ENCODE measurements at regions not wholly inside any gene's neighbourhood (a gene's known extent, or its start where the extent isn't known, plus 50 kb on each side); places are given as distances from the start of the nearest gene placed in this dataset.

- H3K18ac ChIP-seq (ENCODE audit: low read length), result no peak overlapping the region
- DNase-seq, result peak; percentile 7
- no peak overlapping the region for H3K4ac ChIP-seq (ENCODE audit: low read depth, low read length)
- no peak overlapping the region for H2BK5ac ChIP-seq (ENCODE audit: low read length)
- no CpG with 5 or more reads among the region's 10 CpGs for WGBS (ENCODE audit: extremely low coverage, insufficient coverage, low lambda C conversion rate)
- no peak overlapping the region for H3K9ac ChIP-seq (ENCODE audit: low read length)
- no peak overlapping the region for H2BK15ac ChIP-seq (replicated peaks; ENCODE audit: low read depth)
- H2AK5ac ChIP-seq (ENCODE audit: low read length), result no peak overlapping the region
- H3K36me3 ChIP-seq (ENCODE audit: control insufficient read depth, insufficient read depth, low read length), result no peaks in the 10 kb centered on the region
- H3K27me3 ChIP-seq (ENCODE audit: insufficient read depth, low read length, poor library complexity), result no peaks in the 10 kb centered on the region
- H3K79me2 ChIP-seq (ENCODE audit: control insufficient read depth, insufficient read depth, low read length), result no peaks in the 10 kb centered on the region
- H3K4me3 ChIP-seq (ENCODE audit: low read length), result no peak overlapping the region
- no peak overlapping the region for H3K27ac ChIP-seq (ENCODE audit: low read depth, low read length)
- H3K79me1 ChIP-seq (ENCODE audit: low read length), result no peaks in the 10 kb centered on the region
- H3K56ac ChIP-seq (ENCODE audit: low read length), result no peak overlapping the region
- H3K4me1 ChIP-seq (ENCODE audit: control insufficient read depth, low read depth, low read length), result no peaks in the 10 kb centered on the region
- H3K23ac ChIP-seq (ENCODE audit: low read length), result no peak overlapping the region
- H3K4me2 ChIP-seq (ENCODE audit: low read length), result no peak overlapping the region
- no peak overlapping the region for H4K8ac ChIP-seq (ENCODE audit: low read depth, low read length)
- no peak overlapping the region for H2BK120ac ChIP-seq (ENCODE audit: low read depth, low read length)
- H4K5ac ChIP-seq (ENCODE audit: low read length), result no peak overlapping the region
Observed at GRCh38 chr1:213649373-213649772, 338.4 kb upstream of the PROX1 start.

- H3K4me1 ChIP-seq (ENCODE audit: control insufficient read depth, low read depth, low read length), result no peaks in the 10 kb centered on the region
- H4K8ac ChIP-seq (ENCODE audit: low read depth, low read length), result no peak overlapping the region
- no peak overlapping the region for H3K4ac ChIP-seq (ENCODE audit: low read depth, low read length)
- no peak overlapping the region for H2BK5ac ChIP-seq (ENCODE audit: low read length)
- no peak overlapping the region for H3K4me3 ChIP-seq (ENCODE audit: low read length)
- no peak for DNase-seq
- H3K27me3 ChIP-seq (ENCODE audit: insufficient read depth, low read length, poor library complexity), result no peaks in the 10 kb centered on the region
- no peak overlapping the region for H3K18ac ChIP-seq (ENCODE audit: low read length)
- no peak overlapping the region for H4K5ac ChIP-seq (ENCODE audit: low read length)
- no peaks in the 10 kb centered on the region for H3K79me1 ChIP-seq (ENCODE audit: low read length)
- H3K56ac ChIP-seq (ENCODE audit: low read length), result no peak overlapping the region
- H3K36me3 ChIP-seq (ENCODE audit: control insufficient read depth, insufficient read depth, low read length), result no peaks in the 10 kb centered on the region
- H3K27ac ChIP-seq (ENCODE audit: low read depth, low read length), result no peak overlapping the region
- H3K9ac ChIP-seq (ENCODE audit: low read length), result no peak overlapping the region
- H3K79me2 ChIP-seq (ENCODE audit: control insufficient read depth, insufficient read depth, low read length), result no peaks in the 10 kb centered on the region
- no peak overlapping the region for H2BK15ac ChIP-seq (replicated peaks; ENCODE audit: low read depth)
- WGBS (ENCODE audit: extremely low coverage, insufficient coverage, low lambda C conversion rate), result no CpG with 5 or more reads among the region's 2 CpGs
- H2AK5ac ChIP-seq (ENCODE audit: low read length), result no peak overlapping the region
- no peak overlapping the region for H3K23ac ChIP-seq (ENCODE audit: low read length)
- H3K4me2 ChIP-seq (ENCODE audit: low read length), result no peak overlapping the region
- no peak overlapping the region for H2BK120ac ChIP-seq (ENCODE audit: low read depth, low read length)
Observed at GRCh38 chr1:213650603-213651002, 337.2 kb upstream of the PROX1 start.

GRCh38 chr1:213651077-213651476 lies 336.7 kb upstream of the PROX1 start:
- Histone ChIP-seq H4K5ac (ENCODE audit: low read length) (no peak overlapping the region), H3K4ac (ENCODE audit: low read depth, low read length) (no peak overlapping the region), H3K56ac (ENCODE audit: low read length) (no peak overlapping the region), H3K4me3 (ENCODE audit: low read length) (no peak overlapping the region), H3K79me1 (ENCODE audit: low read length) (no peaks in the 10 kb centered on the region), H2BK15ac (replicated peaks; ENCODE audit: low read depth) (no peak overlapping the region), H3K23ac (ENCODE audit: low read length) (no peak overlapping the region), H3K4me2 (ENCODE audit: low read length) (no peak overlapping the region), H3K79me2 (ENCODE audit: control insufficient read depth, insufficient read depth, low read length) (no peaks in the 10 kb centered on the region), H2BK120ac (ENCODE audit: low read depth, low read length) (no peak overlapping the region), H3K18ac (ENCODE audit: low read length) (no peak overlapping the region), H2AK5ac (ENCODE audit: low read length) (no peak overlapping the region), H2BK5ac (ENCODE audit: low read length) (no peak overlapping the region), H3K9ac (ENCODE audit: low read length) (no peak overlapping the region), H3K36me3 (ENCODE audit: control insufficient read depth, insufficient read depth, low read length) (no peaks in the 10 kb centered on the region), H3K4me1 (ENCODE audit: control insufficient read depth, low read depth, low read length) (no peaks in the 10 kb centered on the region), H4K8ac (ENCODE audit: low read depth, low read length) (no peak overlapping the region), H3K27me3 (ENCODE audit: insufficient read depth, low read length, poor library complexity) (no peaks in the 10 kb centered on the region), H3K27ac (ENCODE audit: low read depth, low read length) (no peak overlapping the region)
- no CpG with 5 or more reads among the region's 4 CpGs for WGBS (ENCODE audit: extremely low coverage, insufficient coverage, low lambda C conversion rate)
- no peak for DNase-seq

GRCh38 chr1:213652109-213652508 lies 335.7 kb upstream of the PROX1 start:
- Histone ChIP-seq H3K56ac (ENCODE audit: low read length) (no peak overlapping the region), H4K8ac (ENCODE audit: low read depth, low read length) (no peak overlapping the region), H3K4ac (ENCODE audit: low read depth, low read length) (no peak overlapping the region), H3K79me2 (ENCODE audit: control insufficient read depth, insufficient read depth, low read length) (no peaks in the 10 kb centered on the region), H2BK15ac (replicated peaks; ENCODE audit: low read depth) (no peak overlapping the region), H3K18ac (ENCODE audit: low read length) (no peak overlapping the region), H3K4me1 (ENCODE audit: control insufficient read depth, low read depth, low read length) (no peaks in the 10 kb centered on the region), H3K27ac (ENCODE audit: low read depth, low read length) (no peak overlapping the region), H3K4me3 (ENCODE audit: low read length) (no peak overlapping the region), H3K36me3 (ENCODE audit: control insufficient read depth, insufficient read depth, low read length) (no peaks in the 10 kb centered on the region), H4K5ac (ENCODE audit: low read length) (no peak overlapping the region), H3K23ac (ENCODE audit: low read length) (no peak overlapping the region), H3K4me2 (ENCODE audit: low read length) (no peak overlapping the region), H2BK5ac (ENCODE audit: low read length) (no peak overlapping the region), H3K27me3 (ENCODE audit: insufficient read depth, low read length, poor library complexity) (no peaks in the 10 kb centered on the region), H3K79me1 (ENCODE audit: low read length) (no peaks in the 10 kb centered on the region), H2AK5ac (ENCODE audit: low read length) (no peak overlapping the region), H3K9ac (ENCODE audit: low read length) (no peak overlapping the region), H2BK120ac (ENCODE audit: low read depth, low read length) (no peak overlapping the region)
- no peak for DNase-seq
- WGBS (ENCODE audit: extremely low coverage, insufficient coverage, low lambda C conversion rate), result 100% methylated on average over 1 of the region's 4 CpGs

GRCh38 chr1:213656039-213656438 lies 331.7 kb upstream of the PROX1 start:
- H4K8ac ChIP-seq (ENCODE audit: low read depth, low read length), result no peak overlapping the region
- no peak overlapping the region for H3K18ac ChIP-seq (ENCODE audit: low read length)
- H3K4ac ChIP-seq (ENCODE audit: low read depth, low read length), result no peak overlapping the region
- no peak overlapping the region for H3K27ac ChIP-seq (ENCODE audit: low read depth, low read length)
- H2BK15ac ChIP-seq (replicated peaks; ENCODE audit: low read depth), result no peak overlapping the region
- H3K4me1 ChIP-seq (ENCODE audit: control insufficient read depth, low read depth, low read length), result no peaks in the 10 kb centered on the region
- DNase-seq, result no peak
- WGBS (ENCODE audit: extremely low coverage, insufficient coverage, low lambda C conversion rate), result no CpG with 5 or more reads among the region's 3 CpGs
- no peak overlapping the region for H3K4me2 ChIP-seq (ENCODE audit: low read length)
- no peak overlapping the region for H3K56ac ChIP-seq (ENCODE audit: low read length)
- no peak overlapping the region for H3K23ac ChIP-seq (ENCODE audit: low read length)
- no peak overlapping the region for H2BK5ac ChIP-seq (ENCODE audit: low read length)
- H3K4me3 ChIP-seq (ENCODE audit: low read length), result no peak overlapping the region
- no peak overlapping the region for H2BK120ac ChIP-seq (ENCODE audit: low read depth, low read length)
- H3K36me3 ChIP-seq (ENCODE audit: control insufficient read depth, insufficient read depth, low read length), result no peaks in the 10 kb centered on the region
- no peaks in the 10 kb centered on the region for H3K79me1 ChIP-seq (ENCODE audit: low read length)
- H2AK5ac ChIP-seq (ENCODE audit: low read length), result no peak overlapping the region
- no peak overlapping the region for H3K9ac ChIP-seq (ENCODE audit: low read length)
- no peaks in the 10 kb centered on the region for H3K79me2 ChIP-seq (ENCODE audit: control insufficient read depth, insufficient read depth, low read length)
- H3K27me3 ChIP-seq (ENCODE audit: insufficient read depth, low read length, poor library complexity), result no peaks in the 10 kb centered on the region
- H4K5ac ChIP-seq (ENCODE audit: low read length), result no peak overlapping the region

- no CpG with 5 or more reads among the region's 3 CpGs for WGBS (ENCODE audit: extremely low coverage, insufficient coverage, low lambda C conversion rate)
- H3K4ac ChIP-seq (ENCODE audit: low read depth, low read length), result no peak overlapping the region
- no peak overlapping the region for H4K8ac ChIP-seq (ENCODE audit: low read depth, low read length)
- H3K23ac ChIP-seq (ENCODE audit: low read length), result no peak overlapping the region
- H3K79me1 ChIP-seq (ENCODE audit: low read length), result no peaks in the 10 kb centered on the region
- no peak overlapping the region for H3K27ac ChIP-seq (ENCODE audit: low read depth, low read length)
- H3K36me3 ChIP-seq (ENCODE audit: control insufficient read depth, insufficient read depth, low read length), result no peaks in the 10 kb centered on the region
- H3K4me2 ChIP-seq (ENCODE audit: low read length), result no peak overlapping the region
- no peak overlapping the region for H2BK120ac ChIP-seq (ENCODE audit: low read depth, low read length)
- no peaks in the 10 kb centered on the region for H3K79me2 ChIP-seq (ENCODE audit: control insufficient read depth, insufficient read depth, low read length)
- no peak overlapping the region for H3K56ac ChIP-seq (ENCODE audit: low read length)
- no peak overlapping the region for H4K5ac ChIP-seq (ENCODE audit: low read length)
- no peak overlapping the region for H3K18ac ChIP-seq (ENCODE audit: low read length)
- H3K4me1 ChIP-seq (ENCODE audit: control insufficient read depth, low read depth, low read length), result no peaks in the 10 kb centered on the region
- H3K4me3 ChIP-seq (ENCODE audit: low read length), result no peak overlapping the region
- DNase-seq, result no peak
- no peak overlapping the region for H2BK15ac ChIP-seq (replicated peaks; ENCODE audit: low read depth)
- H3K27me3 ChIP-seq (ENCODE audit: insufficient read depth, low read length, poor library complexity), result no peaks in the 10 kb centered on the region
- H3K9ac ChIP-seq (ENCODE audit: low read length), result no peak overlapping the region
- H2BK5ac ChIP-seq (ENCODE audit: low read length), result no peak overlapping the region
- H2AK5ac ChIP-seq (ENCODE audit: low read length), result no peak overlapping the region
Observed at GRCh38 chr1:213656503-213656902, 331.3 kb upstream of the PROX1 start.

Data from mesendoderm (in vitro differentiated cells).